COLO829 (cell line): ENCODE measurements at regions not wholly inside any gene's neighbourhood (a gene's known extent, or its start where the extent isn't known, plus 50 kb on each side); places are given as distances from the start of the nearest gene placed in this dataset.
"Not testable (repeated sequence)": the region's sequence is repeated elsewhere in the genome, so short reads cannot be mapped to it uniquely, and the experiment has no call there.

ENCODE experiments used
- DNase-seq: peaks from one replicate; pipeline ENCODE4 v3.0.0; 2012; ENCODE audit warnings: low spot score

DNA sequence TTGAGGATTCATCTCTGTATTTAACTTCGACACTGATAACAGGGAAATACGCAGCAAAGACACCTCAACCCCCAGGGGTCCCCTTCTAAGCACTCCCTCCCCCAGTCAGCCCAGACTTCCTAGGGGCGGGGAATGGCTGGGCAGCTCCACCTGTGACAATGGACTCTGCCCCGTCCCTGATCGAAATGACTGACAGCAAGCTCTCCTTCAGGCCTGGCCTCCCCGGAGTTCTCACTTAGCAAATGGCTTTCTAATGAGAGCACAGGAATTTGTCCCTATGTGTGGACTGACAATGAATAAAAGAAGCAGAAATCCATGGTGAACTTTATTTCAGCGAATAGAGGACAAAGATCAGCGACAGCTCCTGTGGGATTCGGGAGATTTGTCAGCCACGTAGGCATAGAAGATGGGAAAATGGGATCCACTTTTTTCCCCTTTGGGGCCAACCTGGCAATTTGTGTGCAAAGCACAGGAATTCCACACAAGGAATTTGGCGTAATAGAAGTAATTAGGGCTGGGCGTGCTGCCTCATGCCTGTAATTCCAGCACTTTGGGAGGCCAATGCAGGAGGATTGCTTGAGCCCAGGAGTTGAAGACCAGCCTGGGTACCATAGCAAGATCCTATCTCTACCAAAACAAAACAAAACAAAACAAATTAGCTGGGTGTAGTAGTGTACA lies 63.8 kb downstream of the TNFAIP2 start:
- no peak for DNase-seq

DNA sequence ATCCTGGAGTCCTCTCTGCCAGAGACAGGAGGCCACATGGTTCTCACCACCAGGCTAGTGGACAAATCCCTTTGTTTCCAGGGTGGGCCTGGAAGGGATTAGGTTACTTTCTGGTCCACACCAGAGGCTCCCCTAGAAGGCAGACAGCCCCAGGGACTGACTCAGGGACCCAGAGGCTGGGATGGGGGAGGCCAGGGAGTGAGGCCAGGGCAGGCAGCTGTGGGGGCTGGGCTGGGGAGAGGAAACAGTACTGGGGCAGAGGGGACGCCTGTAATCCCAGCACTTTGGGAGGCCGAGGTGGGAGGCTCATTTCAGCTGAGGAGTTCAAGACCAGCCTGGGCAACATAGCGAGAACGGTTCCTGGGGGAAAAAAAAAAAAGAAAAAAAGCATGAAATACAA lies 64.7 kb downstream of the TNFAIP2 start:
- no peak for DNase-seq

DNA sequence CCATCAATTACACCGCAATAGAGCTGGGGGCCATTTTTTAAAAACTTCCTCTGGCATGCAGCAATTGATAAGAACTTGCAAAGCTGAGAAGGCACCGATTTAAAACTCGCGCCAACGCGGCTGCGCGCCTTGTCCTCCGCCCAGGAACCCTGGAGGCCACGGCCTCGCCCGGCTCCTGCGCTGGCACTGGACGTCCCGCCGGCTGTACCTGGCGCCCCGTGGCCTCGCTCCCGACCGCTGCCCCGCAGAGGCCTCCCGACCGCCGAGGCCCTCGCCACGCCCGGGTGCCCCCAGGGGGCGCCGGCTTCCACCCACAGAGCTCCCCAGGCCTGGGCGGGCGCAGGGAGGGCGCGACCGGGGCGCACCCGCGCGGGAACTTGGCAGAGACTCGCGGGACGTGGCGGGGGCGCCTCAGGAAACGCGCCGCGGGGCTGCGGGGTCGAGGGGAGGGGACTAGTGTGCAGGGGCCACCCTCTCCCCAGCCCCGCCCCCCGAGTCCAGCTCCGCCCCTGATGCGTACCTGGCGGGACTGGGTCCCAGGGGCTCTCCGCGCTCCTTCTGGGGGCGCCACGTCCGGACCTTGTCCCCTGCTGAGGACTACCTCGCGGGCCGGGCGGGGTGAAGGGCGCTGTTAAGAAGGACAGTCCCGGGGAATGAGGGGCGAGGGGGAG lies 65.7 kb downstream of the TNFAIP2 start:
- DNase-seq: no peak

DNA sequence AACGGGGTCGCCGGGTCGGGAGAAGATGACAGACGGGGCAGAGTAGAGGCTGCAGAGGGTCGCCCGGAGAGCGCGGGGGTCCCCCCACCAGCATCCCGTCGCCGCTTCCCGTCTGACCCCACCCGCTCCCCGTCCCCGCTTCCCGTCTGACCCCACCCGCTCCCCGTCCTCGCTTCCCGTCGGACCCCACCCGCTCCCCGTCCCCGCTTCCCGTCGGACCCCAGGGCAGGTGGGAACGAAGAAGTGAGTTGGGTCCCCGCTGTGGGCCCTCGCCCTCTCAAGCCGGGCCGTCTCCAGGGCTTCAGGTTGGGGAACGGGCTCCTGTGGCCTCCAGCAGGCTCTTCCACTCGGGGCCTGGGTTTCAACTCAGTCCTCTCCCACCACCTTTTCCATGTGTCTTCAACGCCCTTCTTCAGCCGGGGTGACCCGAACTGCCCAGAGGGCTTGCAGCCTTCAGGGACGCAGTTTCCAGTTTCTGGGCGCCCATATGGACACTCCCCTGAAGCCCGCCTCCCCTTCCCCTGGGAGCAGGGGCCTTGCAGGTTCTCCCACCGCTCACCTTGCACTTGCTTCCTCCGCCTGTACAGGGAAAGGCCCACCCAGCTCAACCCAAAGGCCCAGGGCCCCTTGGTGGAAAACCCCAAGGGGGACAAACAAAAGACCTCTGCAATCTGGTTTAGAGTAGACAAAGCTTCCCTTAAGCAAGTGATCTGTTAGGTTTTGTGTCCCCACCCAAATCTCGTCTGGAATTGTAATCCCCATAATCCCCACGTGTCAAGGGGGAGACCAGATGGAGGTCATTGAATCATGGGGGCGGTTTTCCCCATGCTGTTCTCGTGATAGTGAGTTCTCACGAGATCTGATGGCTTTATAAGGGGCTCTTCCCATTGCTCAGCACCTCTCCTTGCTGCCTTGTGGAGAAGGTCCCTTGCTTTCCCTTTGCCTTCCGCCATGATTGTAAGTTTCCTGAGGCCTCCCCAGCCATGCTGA lies 66.5 kb downstream of the TNFAIP2 start:
- DNase-seq: no peak

DNA sequence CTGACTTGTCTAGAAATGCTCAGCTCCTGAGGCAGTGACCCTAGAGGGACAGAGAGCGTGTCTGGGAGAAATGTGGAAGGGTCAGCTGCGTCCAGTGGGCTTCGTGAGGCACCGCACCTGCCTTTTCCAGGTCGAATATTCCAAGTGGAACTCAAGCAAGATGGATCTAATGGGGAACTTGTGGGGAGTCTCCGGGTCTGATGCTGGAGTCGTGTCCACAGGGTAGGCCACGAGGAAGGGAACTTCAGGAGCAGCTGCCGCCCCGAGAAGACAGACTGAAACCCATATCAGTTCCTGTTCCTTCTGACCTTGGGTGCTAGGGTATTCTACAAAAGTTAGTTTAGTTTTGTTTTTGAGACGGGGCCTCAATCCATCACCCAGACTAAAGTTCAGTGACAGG lies 67.5 kb downstream of the TNFAIP2 start:
- no peak for DNase-seq

DNA sequence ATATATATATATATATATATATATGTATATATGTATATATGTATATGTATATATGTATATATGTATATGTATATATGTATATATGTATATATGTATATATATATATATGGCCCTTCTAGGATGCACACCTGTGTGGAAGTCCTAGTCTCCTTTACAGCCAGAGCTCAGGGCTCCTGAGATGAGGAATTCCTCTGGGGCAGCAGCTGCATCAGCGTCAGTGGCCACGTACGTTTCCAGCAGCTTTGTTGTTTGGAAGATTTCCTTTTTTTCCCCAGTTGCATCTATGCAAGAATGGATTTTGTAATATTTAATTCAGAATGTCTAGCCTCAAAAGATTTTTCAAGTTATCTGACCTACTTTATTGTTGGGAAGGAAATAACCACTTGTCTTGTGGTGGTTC lies 68.6 kb downstream of the TNFAIP2 start:
- no peak for DNase-seq

DNA sequence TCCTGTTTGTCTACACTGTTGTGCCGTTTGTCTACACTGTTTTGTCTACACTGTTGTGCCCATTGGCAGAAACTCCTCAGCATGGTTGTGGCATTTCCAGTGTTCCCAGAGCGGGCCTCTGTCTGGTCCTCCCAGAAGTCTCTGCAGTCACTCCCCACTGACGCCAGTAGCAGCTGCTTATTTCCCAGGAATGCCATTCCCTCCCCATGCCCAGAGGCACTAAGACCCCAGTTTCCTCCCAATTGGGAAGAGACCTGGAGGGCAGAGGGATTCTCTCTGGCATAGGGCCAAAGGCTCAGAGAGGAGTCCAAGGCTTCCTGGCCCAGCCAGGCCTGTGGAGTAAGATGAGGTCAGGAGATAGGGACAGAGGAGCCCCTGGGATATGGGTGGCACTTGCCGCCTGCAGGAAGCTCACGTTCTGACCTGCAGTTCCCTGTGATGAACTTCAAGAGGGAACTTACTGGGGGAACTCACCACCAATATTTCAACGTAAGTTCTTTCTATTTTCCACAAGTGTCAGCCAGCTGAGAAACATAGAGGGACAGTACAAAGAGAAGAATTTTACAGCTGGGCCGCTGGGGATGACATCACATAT lies 69.1 kb downstream of the TNFAIP2 start:
- no peak for DNase-seq

DNA sequence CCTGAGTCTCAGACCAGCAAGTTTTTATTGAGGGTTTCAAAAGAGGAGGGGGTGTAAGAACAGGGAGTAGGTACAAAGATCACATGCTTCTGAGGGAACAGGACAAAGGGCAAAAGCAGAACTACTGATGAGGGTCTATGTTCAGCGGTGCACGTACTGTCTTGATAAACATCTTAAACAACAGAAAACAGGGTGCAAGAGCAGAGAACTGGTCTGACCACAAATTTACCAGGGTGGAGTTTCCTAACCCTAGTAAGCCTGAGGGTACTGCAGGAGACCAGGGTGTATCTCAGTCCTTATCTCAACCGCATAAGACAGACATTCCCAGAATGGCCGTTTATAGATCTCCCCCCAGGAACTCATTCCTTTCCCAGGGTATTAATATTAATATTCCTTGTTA lies 69.6 kb downstream of the TNFAIP2 start:
- DNase-seq: not testable (repeated sequence)

DNA sequence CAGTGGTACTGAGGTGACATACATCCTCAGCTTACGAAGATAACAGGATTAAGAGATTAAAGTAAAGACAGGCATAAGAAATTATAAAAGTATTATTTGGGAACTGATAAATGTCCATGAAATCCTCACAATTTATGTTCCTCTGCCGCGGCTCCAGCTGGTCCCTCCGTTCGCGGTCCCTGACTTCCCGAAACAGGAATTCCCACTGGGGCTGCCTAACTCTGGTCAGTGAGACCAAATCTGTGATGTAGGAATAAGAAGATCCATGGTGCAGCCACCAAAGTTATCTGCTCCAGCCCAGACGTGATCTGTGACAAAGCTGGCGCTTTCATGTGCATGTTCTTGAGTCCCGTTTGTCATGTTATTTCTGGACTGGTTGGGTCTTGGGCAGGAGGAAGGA lies 70.2 kb downstream of the TNFAIP2 start:
- not testable (repeated sequence) for DNase-seq

DNA sequence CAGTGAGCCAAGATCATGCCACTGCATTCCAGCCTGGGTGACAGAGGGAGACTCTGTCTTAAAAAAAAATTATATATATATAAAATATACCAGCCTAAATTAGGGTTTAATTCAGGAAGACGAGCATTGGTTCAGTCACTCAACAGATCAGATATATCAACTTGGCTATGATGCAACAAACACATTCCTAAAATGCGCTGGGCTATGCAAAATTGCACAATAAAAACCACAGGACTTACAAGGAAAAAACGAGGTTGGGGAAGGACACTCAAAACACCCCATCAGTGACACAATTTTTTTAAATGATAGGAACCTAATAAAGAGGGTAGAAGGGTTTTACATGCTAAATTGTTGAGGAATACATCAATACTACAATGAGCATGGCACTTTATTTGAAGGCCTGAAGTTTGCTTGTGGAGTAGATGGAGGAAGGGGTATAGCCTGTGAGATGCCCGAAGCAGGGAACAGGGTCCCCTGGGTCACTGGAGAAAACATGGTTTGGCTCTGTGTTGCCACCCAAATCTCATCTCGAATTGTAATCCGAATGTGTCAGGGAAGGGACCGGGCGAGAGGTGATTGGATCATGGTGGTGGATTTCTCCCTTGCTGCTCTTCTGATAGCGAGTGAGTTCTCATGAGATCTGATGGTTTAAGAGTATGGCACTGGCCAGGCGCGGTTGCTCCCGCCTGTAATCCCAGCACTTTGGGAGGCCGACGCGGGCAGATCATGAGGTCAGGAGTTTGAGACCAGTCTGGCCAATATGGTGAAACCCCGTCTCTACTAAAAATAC lies 71.2 kb downstream of the TNFAIP2 start:
- DNase-seq: no peak

DNA sequence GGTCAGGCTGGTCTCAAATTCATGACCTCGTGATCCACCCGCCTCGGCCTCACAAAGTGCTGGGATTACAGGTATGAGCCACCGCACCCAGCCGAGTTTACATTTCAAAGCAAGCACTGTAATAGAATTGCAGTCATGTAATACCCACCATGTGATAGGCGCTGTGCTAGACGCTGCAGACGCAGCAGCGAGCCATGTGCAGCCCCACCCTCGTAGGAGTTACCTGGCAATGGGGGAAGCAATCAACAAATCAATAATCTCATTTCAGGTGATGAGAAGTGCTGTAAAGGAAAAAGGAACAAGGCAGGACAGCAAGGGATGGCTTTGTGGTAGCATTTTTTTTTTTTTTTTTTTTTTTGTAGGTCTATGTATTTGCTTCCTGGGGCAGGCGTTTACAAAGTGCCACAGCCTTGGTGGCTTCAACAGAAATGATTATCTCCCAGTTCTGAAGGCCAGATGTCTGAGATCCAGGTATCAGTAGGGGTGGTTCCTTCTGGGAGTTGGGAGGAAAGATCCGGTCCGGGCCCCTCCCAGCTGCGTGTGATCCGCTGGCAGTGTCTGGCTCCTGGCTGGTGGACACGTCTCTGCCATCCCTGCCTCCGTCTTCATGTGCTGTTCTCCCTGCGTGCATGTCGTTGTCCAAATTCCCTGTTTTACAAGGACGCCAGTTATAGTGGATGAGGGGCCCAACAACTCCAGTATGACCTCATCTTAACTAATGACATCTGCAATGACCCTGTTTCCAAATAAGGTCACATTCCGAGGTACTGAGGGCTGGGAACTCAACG lies 72.8 kb downstream of the TNFAIP2 start:
- no peak for DNase-seq

DNA sequence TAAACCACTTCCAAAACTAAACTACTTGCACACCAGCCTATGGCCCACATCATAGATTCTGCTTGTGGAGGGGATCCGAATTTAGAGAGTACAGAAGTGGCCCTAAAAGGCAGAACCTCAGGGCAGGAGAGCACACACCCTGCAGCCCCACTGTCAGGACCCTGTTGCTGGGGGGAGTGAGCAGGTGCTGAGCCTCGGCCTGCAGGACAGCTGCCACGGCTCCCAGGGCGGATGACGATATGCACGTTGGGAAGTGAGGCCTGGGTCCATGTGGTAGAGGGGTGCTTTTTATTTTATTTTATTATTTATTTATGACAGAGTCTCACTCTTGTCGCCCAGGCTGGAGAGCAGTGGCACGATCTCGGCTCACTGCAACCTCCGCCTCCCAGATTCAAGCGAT lies 73.5 kb downstream of the TNFAIP2 start:
- no peak for DNase-seq

DNA sequence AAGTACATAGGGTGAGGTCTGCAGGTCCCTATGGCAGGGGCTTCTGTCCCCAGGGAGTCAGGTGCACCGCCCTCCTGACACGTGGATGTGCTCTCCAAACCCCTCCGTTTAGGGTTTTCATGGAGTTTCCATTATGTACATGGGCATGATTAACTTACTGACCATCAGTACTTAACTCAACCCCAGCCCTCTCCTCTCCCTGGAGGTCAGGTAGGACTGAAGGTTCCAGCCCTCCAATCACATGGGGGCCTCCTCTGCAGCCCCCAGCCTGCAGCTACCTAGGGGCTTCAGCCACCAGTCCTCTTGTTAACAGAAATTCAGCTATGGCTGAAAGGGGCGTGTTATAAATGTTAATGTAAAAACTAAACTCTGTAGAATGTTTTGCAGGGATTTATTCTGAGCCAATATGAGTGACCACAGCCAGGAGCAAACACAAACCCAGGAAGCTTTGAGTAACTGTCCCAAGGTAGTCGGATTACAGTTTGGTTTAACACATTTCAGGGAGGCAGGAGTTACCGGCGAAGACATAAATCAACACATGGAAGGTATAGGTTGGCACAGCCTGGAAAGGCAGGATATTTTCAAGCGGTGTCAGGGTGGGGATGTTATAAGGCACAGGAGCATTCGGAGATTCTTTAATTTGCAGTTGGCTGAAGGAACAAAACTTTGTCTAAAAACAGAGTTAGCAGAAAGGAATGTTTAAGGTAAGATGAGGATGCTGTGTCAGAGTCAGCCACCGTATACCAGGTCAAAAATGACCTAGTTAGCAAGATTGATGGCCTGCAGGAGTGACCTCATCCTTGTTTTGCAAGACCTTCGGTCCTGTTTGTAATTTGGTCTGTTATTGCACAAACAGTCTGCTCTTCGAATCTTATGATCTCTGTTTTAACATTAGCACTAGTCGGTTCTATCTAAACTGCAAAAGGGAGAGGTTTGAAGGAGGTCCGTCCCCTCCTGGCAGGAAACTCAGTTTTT lies 75.2 kb downstream of the TNFAIP2 start:
- DNase-seq: no peak

DNA sequence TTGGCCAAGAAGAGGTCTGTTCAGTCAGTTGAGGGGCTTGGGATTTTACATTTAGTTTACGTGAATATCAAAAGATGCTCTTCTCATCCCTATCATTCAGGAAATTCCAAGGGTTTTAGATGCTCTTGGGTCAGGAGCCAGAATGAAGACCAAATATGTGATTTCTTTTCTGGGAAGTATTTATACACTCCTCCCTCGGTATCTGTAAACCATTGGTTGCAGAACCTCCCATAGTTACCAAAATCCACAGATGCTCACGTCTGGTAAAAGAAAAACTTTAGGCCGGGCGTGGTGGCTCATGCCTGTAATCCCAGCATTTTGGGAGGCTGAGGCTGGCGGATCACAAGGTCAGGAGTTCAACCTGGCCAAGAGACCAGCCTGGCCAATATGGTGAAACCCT lies 75.9 kb downstream of the TNFAIP2 start:
- DNase-seq: no peak

DNA sequence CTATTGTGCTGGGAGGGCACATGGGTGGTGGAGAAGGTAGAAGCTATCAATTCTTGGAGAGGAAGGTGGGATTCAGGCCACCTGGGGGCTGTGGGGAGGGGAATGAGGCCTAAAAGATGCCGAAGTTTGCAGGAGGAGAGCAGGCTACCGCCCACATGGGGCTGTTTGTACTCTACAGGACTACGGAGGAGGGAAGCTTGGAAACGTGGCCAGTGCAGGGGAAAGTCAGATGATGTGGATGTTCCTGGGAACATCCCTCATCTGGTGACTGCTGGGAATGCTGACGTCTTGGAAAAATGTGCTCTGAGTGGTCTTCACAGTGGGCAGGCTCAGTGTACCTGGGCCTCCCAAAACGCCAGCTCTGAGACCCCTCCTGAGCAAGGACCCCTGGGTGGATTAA lies 78.5 kb downstream of the TNFAIP2 start:
- DNase-seq: no peak

DNA sequence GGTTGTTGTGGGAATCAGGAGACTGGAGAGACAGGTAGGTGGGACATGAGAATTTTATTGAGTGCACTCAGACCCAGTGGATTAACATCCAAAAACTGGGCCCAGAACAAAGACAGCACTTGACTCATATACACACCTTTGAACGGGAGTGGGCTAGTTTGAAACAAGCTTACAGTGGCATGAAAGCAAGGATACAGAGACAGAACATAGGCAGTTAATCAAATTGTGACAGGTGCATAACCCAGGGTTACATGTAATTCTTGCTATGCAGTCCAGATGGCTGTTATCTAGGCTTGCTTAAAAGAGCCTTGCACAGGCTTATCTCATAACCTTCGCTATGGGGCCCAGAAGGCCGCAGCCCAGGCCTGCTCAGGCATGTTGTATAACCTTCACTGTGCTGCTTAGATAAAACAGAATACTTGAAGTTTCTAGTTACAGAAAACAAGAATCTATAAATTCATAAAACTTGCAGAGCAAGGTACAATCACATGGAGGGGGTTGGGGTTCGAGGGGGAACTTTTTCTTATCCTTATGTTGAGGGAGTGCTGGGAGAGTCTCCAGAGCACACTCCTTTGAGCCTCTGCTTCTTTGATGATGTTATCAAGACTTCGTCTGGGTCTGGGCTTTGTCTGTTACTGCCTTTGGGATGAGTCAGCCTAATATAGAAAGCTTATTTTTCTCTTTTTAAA lies 81.7 kb downstream of the TNFAIP2 start:
- no peak for DNase-seq

DNA sequence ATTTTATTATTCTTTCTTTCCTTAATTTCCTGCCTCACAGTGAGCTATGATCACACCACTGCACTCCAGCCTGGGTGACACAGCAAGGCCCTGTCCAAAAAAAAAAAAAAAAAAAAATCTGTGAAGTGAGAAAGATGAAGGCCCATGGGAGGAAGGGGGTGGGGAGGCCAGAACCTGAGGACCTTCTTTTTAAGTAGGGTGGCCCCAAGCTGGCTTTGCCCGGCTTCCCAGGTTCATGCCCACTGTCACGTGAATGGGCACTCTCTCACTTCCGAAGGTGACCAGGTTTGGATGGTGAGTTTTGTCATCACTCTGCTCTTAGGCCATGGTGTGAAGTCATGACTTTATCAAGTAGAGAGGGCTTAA lies 82.3 kb downstream of the TNFAIP2 start:
- DNase-seq: no peak

DNA sequence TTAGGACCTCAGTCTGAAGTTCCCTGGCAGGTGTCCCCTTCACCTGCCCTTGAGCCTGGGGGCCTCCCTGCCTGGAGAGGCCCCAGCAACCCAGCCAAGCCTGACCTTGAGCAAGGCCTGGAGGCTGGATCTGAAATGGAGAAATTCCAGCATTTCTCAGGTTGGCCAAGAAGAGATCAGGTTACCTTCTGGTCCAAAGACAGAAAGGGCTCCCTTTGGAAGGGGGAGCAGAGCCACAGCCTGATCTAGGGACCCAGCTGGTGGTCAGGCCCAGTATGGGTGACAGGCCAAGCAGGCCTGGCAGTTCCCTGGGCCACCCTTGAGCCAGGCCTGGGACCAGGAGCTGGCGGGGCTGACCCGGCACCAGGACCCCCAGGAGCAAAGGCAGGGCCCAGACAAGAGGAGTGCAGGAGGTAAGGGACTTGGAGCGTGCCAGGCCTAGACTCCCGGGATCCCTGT lies 82.8 kb downstream of the TNFAIP2 start:
- DNase-seq: no peak

DNA sequence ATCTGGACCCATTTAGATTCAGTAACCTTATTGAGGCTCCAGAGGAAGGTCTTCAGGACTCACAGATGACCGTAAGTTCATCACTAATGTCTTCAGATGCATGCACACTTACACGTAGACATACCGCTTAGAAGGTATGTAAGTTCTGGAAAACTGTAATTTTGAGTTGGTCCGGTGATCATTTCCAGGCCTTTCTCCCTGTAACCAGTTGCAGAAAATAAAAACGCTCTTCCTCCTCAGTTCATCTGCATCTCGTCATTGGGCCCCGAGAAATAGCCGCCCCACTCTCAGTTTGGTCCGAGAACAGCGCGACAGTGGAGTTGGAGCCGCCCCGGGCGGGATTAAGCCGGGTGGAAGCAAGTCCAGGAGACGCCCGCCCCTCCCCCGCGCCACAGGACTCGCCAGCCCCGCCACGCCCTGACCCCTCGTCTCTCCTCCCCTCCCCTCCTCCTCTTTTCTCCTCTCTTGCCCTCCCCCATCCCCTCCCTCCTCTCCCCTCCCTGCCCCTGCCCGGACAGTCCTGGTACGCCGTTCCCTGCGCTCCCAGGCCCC lies 83.7 kb downstream of the TNFAIP2 start:
- DNase-seq: no peak
